Lower leg skin (tissue), 3 donors: ENCODE measurements at regions not wholly inside any gene's neighbourhood (a gene's known extent, or its start where the extent isn't known, plus 50 kb on each side); places are given as distances from the start of the nearest gene placed in this dataset.

Experiments used
- POLR2A ChIP-seq, 2 donors: fragments of 450-650 bp; IDR thresholded peaks; one replicate each; pipeline ENCODE4 v1.6.1; 2016 to 2017; ENCODE audit warnings: antibody characterized with exemption in 2 of 2, mild to moderate bottlenecking in 1 of 2, moderate library complexity in 1 of 2
- TF ChIP-seq, protein P1 (sequence below), 3 donors: fragments of 450-650 bp; IDR thresholded peaks; one replicate each; pipeline ENCODE4 v1.5.1; 2016; ENCODE audit warnings: antibody characterized with exemption in 3 of 3, mild to moderate bottlenecking in 3 of 3, moderate library complexity in 2 of 3

DNA sequence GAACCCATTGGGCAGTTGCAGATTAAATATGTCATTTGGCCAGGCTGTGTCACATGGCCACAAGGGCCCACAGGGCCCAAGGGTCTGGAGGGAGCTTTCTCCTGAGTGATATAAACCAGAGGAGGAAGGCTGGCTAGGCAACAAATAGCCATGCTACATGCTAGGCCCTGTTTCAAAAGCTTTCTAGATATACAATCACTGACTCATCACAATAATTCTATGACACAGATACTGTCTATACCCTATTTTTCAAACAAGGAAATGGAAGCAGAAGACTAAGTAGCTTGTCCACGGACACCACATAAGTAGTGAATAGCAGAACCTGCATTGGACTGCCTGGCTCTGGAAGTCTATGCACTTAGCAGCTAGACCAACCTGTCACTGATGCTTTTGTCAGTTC, 625.4 kb downstream of the NTRK3 start:
- TF ChIP-seq, protein P1, sequence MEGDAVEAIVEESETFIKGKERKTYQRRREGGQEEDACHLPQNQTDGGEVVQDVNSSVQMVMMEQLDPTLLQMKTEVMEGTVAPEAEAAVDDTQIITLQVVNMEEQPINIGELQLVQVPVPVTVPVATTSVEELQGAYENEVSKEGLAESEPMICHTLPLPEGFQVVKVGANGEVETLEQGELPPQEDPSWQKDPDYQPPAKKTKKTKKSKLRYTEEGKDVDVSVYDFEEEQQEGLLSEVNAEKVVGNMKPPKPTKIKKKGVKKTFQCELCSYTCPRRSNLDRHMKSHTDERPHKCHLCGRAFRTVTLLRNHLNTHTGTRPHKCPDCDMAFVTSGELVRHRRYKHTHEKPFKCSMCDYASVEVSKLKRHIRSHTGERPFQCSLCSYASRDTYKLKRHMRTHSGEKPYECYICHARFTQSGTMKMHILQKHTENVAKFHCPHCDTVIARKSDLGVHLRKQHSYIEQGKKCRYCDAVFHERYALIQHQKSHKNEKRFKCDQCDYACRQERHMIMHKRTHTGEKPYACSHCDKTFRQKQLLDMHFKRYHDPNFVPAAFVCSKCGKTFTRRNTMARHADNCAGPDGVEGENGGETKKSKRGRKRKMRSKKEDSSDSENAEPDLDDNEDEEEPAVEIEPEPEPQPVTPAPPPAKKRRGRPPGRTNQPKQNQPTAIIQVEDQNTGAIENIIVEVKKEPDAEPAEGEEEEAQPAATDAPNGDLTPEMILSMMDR (IDR thresholded peaks at IDR 0.05), result no peak
- no peak for TF ChIP-seq POLR2A (IDR thresholded peaks at IDR 0.05)
